Activated naive CD4-positive, alpha-beta T cell treated with anti-CD3 and anti-CD28 coated beads, Interleukin-2, amount 50 U/mL, for 24 hours (primary cell): ENCODE measurements at regions not wholly inside any gene's neighbourhood (a gene's known extent, or its start where the extent isn't known, plus 50 kb on each side); places are given as distances from the start of the nearest gene placed in this dataset.
A peak's percentile ranks its signal among the peaks of the same experiment; 100 is the strongest.

Source experiments
- H3K27ac Mint-ChIP-seq: one replicate; pipeline ENCODE4 v1.8.0; 2021; ENCODE audit warnings: mild to moderate bottlenecking, mixed read lengths
- H3K27me3 Mint-ChIP-seq: one replicate; pipeline ENCODE4 v1.8.0; 2021; ENCODE audit warnings: mixed read lengths
- H3K36me3 Mint-ChIP-seq: one replicate; pipeline ENCODE4 v1.8.0; 2021; ENCODE audit warnings: mixed read lengths
- H3K4me1 Mint-ChIP-seq: one replicate; pipeline ENCODE4 v1.8.0; 2021; ENCODE audit warnings: mixed read lengths
- H3K4me3 Mint-ChIP-seq: one replicate; pipeline ENCODE4 v1.8.0; 2021; ENCODE audit warnings: mild to moderate bottlenecking, mixed read lengths
- H3K9me3 Mint-ChIP-seq: one replicate; pipeline ENCODE4 v1.8.0; 2021; ENCODE audit warnings: mixed read lengths

GRCh38 chr20:23215344-23215995 is 129.3 kb upstream of the CD93 start:
- H3K27me3 Mint-ChIP-seq, result peaks cover 6% of the 10 kb centered on the region
- H3K27ac Mint-ChIP-seq, result no peak overlapping the region
- H3K4me3 Mint-ChIP-seq, result no peak overlapping the region
- H3K4me1 Mint-ChIP-seq, result no peaks in the 10 kb centered on the region
- peaks cover 25% of the 10 kb centered on the region for H3K9me3 Mint-ChIP-seq
- no peaks in the 10 kb centered on the region for H3K36me3 Mint-ChIP-seq

GRCh38 chr20:23214903-23215302 is 128.8 kb upstream of the CD93 start:
- H3K9me3 Mint-ChIP-seq, result peaks cover 21% of the 10 kb centered on the region
- no peaks in the 10 kb centered on the region for H3K4me1 Mint-ChIP-seq
- no peaks in the 10 kb centered on the region for H3K36me3 Mint-ChIP-seq
- H3K27me3 Mint-ChIP-seq, result peaks cover 6% of the 10 kb centered on the region
- H3K27ac Mint-ChIP-seq, result no peak overlapping the region
- H3K4me3 Mint-ChIP-seq, result no peak overlapping the region

GRCh38 chr20:23212464-23212995 is 126.4 kb upstream of the CD93 start:
- peaks cover 6% of the 10 kb centered on the region for H3K27me3 Mint-ChIP-seq
- no peaks in the 10 kb centered on the region for H3K36me3 Mint-ChIP-seq
- no peaks in the 10 kb centered on the region for H3K4me1 Mint-ChIP-seq
- H3K9me3 Mint-ChIP-seq, result peaks cover 3% of the 10 kb centered on the region
- no peak overlapping the region for H3K4me3 Mint-ChIP-seq
- H3K27ac Mint-ChIP-seq, result no peak overlapping the region

- Mint-ChIP-seq H3K27ac (peak overlapping the region; percentile 20), H3K9me3 (no peaks in the 10 kb centered on the region), H3K36me3 (no peaks in the 10 kb centered on the region), H3K4me3 (no peak overlapping the region), H3K4me1 (no peaks in the 10 kb centered on the region), H3K27me3 (peaks cover 6% of the 10 kb centered on the region)
Measured at GRCh38 chr20:23212011-23212410, 125.9 kb upstream of the CD93 start.

GRCh38 chr20:23211164-23211563 is 125.0 kb upstream of the CD93 start:
- Mint-ChIP-seq H3K27ac (no peak overlapping the region), H3K4me1 (no peaks in the 10 kb centered on the region), H3K4me3 (no peak overlapping the region), H3K9me3 (no peaks in the 10 kb centered on the region), H3K36me3 (no peaks in the 10 kb centered on the region), H3K27me3 (peaks cover 5% of the 10 kb centered on the region)

GRCh38 chr20:23207826-23208540 is 121.9 kb upstream of the CD93 start:
- Mint-ChIP-seq H3K9me3 (no peaks in the 10 kb centered on the region), H3K27me3 (peaks cover 4% of the 10 kb centered on the region), H3K36me3 (no peaks in the 10 kb centered on the region), H3K4me3 (no peak overlapping the region), H3K4me1 (no peaks in the 10 kb centered on the region), H3K27ac (no peak overlapping the region)

- Mint-ChIP-seq H3K9me3 (no peaks in the 10 kb centered on the region), H3K36me3 (no peaks in the 10 kb centered on the region), H3K27me3 (peaks cover 2% of the 10 kb centered on the region), H3K4me3 (no peak overlapping the region), H3K27ac (no peak overlapping the region), H3K4me1 (no peaks in the 10 kb centered on the region)
Measured at GRCh38 chr20:23206995-23207394, 120.9 kb upstream of the CD93 start.

- Mint-ChIP-seq H3K27ac (no peak overlapping the region), H3K27me3 (no peaks in the 10 kb centered on the region)
Measured at GRCh38 chr20:23206061-23206460, 119.9 kb upstream of the CD93 start.

GRCh38 chr20:23205611-23206041 is 119.5 kb upstream of the CD93 start:
- no peaks in the 10 kb centered on the region for H3K4me1 Mint-ChIP-seq
- H3K9me3 Mint-ChIP-seq, result no peaks in the 10 kb centered on the region
- no peak overlapping the region for H3K27ac Mint-ChIP-seq
- H3K27me3 Mint-ChIP-seq, result no peaks in the 10 kb centered on the region
- H3K4me3 Mint-ChIP-seq, result no peak overlapping the region
- H3K36me3 Mint-ChIP-seq, result no peaks in the 10 kb centered on the region

More at GRCh38 chr20:23206061-23206460, 119.9 kb upstream of the CD93 start:
- no peaks in the 10 kb centered on the region for H3K36me3 Mint-ChIP-seq
- no peak overlapping the region for H3K4me3 Mint-ChIP-seq
- no peaks in the 10 kb centered on the region for H3K4me1 Mint-ChIP-seq
- H3K9me3 Mint-ChIP-seq, result no peaks in the 10 kb centered on the region

- no peak overlapping the region for H3K4me3 Mint-ChIP-seq
- H3K4me1 Mint-ChIP-seq, result no peaks in the 10 kb centered on the region
- no peak overlapping the region for H3K27ac Mint-ChIP-seq
- H3K9me3 Mint-ChIP-seq, result no peaks in the 10 kb centered on the region
- no peaks in the 10 kb centered on the region for H3K27me3 Mint-ChIP-seq
- H3K36me3 Mint-ChIP-seq, result no peaks in the 10 kb centered on the region
Measured at GRCh38 chr20:23205211-23205610, 119.1 kb upstream of the CD93 start.

- Mint-ChIP-seq H3K27ac (no peak overlapping the region), H3K36me3 (no peaks in the 10 kb centered on the region), H3K9me3 (no peaks in the 10 kb centered on the region), H3K4me3 (no peak overlapping the region), H3K27me3 (no peaks in the 10 kb centered on the region), H3K4me1 (no peaks in the 10 kb centered on the region)
Measured at GRCh38 chr20:23203951-23204730, 118.0 kb upstream of the CD93 start.

GRCh38 chr20:23203310-23203709 is 117.2 kb upstream of the CD93 start:
- no peak overlapping the region for H3K27ac Mint-ChIP-seq
- no peaks in the 10 kb centered on the region for H3K36me3 Mint-ChIP-seq
- H3K9me3 Mint-ChIP-seq, result no peaks in the 10 kb centered on the region
- no peak overlapping the region for H3K4me3 Mint-ChIP-seq
- H3K4me1 Mint-ChIP-seq, result no peaks in the 10 kb centered on the region
- H3K27me3 Mint-ChIP-seq, result peaks cover 3% of the 10 kb centered on the region

- Mint-ChIP-seq H3K36me3 (no peaks in the 10 kb centered on the region), H3K27ac (no peak overlapping the region), H3K4me1 (no peaks in the 10 kb centered on the region), H3K9me3 (no peaks in the 10 kb centered on the region), H3K4me3 (no peak overlapping the region), H3K27me3 (peaks cover 3% of the 10 kb centered on the region)
Measured at GRCh38 chr20:23201658-23202057, 115.5 kb upstream of the CD93 start.

- H3K36me3 Mint-ChIP-seq, result no peaks in the 10 kb centered on the region
- peaks cover 3% of the 10 kb centered on the region for H3K27me3 Mint-ChIP-seq
- no peak overlapping the region for H3K4me3 Mint-ChIP-seq
- H3K4me1 Mint-ChIP-seq, result no peaks in the 10 kb centered on the region
- no peaks in the 10 kb centered on the region for H3K9me3 Mint-ChIP-seq
- H3K27ac Mint-ChIP-seq, result no peak overlapping the region
Measured at GRCh38 chr20:23200914-23201313, 114.8 kb upstream of the CD93 start.

- Mint-ChIP-seq H3K9me3 (no peaks in the 10 kb centered on the region), H3K27ac (no peak overlapping the region), H3K27me3 (peaks cover 3% of the 10 kb centered on the region), H3K4me3 (no peak overlapping the region), H3K36me3 (no peaks in the 10 kb centered on the region), H3K4me1 (no peaks in the 10 kb centered on the region)
Measured at GRCh38 chr20:23200413-23200812, 114.3 kb upstream of the CD93 start.

GRCh38 chr20:23199356-23199755 is 113.2 kb upstream of the CD93 start:
- Mint-ChIP-seq H3K27ac (no peak overlapping the region), H3K4me3 (no peak overlapping the region), H3K9me3 (no peaks in the 10 kb centered on the region), H3K4me1 (no peaks in the 10 kb centered on the region), H3K27me3 (peaks cover 3% of the 10 kb centered on the region), H3K36me3 (no peaks in the 10 kb centered on the region)
